SU-DHL-6 (cell line): ENCODE measurements at regions not wholly inside any gene's neighbourhood (a gene's known extent, or its start where the extent isn't known, plus 50 kb on each side); places are given as distances from the start of the nearest gene placed in this dataset.

Experiments
- H2AFZ ChIP-seq: fragments of 200-600 bp; sonication (generic); 2 replicates; pipeline ENCODE4 v1.6.1; 2014; ENCODE audit warnings: low read depth, mild to moderate bottlenecking, moderate library complexity, mixed read lengths, antibody characterized with exemption, low read length; ENCODE audit not compliant: severe bottlenecking
- H3F3A ChIP-seq: fragments of 200-600 bp; shearing (Covaris generic); 2 replicates; pipeline ENCODE4 v1.6.0; 2016; ENCODE audit warnings: antibody characterized with exemption, mild to moderate bottlenecking; ENCODE audit not compliant: insufficient read depth
- H3K27ac ChIP-seq: fragments of 200-600 bp; sonication (generic); 2 replicates; pipeline ENCODE4 v1.5.1; 2016; ENCODE audit warnings: low read depth, mild to moderate bottlenecking, low read length, moderate library complexity, mixed read lengths
- H3K27me3 ChIP-seq: fragments of 200-600 bp; sonication (generic), shearing (Covaris generic); 2 replicates; pipeline ENCODE4 v1.6.0; 2014; ENCODE audit warnings: mild to moderate bottlenecking, low read length
- H3K36me3 ChIP-seq: fragments of 200-600 bp; sonication (generic); 2 replicates; pipeline ENCODE4 v1.6.1; 2014; ENCODE audit warnings: mild to moderate bottlenecking, low read length, mixed read lengths
- H3K4me2 ChIP-seq: fragments of 300-600, 200-600 bp; shearing (Covaris generic), sonication (generic); 2 replicates; pipeline ENCODE4 v1.6.0; 2014; ENCODE audit warnings: low read length, low read depth, mild to moderate bottlenecking; ENCODE audit not compliant: poor library complexity, severe bottlenecking
- H3K4me3 ChIP-seq: fragments of 200-600 bp; sonication (generic); 2 replicates; pipeline ENCODE4 v1.5.1; 2014; ENCODE audit warnings: antibody characterized with exemption, low read length, mild to moderate bottlenecking, mixed read lengths; ENCODE audit not compliant: insufficient read depth, poor library complexity, severe bottlenecking
- H3K79me2 ChIP-seq: fragments of 200-600 bp; sonication (generic); 2 replicates; pipeline ENCODE4 v1.6.1; 2014; ENCODE audit warnings: mild to moderate bottlenecking, low read length, moderate library complexity; ENCODE audit not compliant: insufficient read depth
- H3K9ac ChIP-seq: fragments of 200-600 bp; sonication (generic); 2 replicates; pipeline ENCODE4 v1.7.0; 2014; ENCODE audit warnings: mild to moderate bottlenecking, low read length
- H3K9me2 ChIP-seq: fragments of 200-600 bp; sonication (generic); replicated peaks from 2 replicates; pipeline ENCODE4 v1.6.1; 2014; ENCODE audit warnings: low read length; ENCODE audit not compliant: insufficient read depth
- H3K9me3 ChIP-seq: fragments of 200-600 bp; sonication (generic); 2 replicates; pipeline ENCODE4 v1.6.1; 2014; ENCODE audit warnings: low read length, mixed read lengths; ENCODE audit not compliant: insufficient read depth
- H4K20me1 ChIP-seq: fragments of 200-600 bp; sonication (generic); 2 replicates; pipeline ENCODE4 v1.6.1; 2014; ENCODE audit warnings: low read depth, mild to moderate bottlenecking, antibody characterized with exemption, low read length, moderate library complexity, mixed read lengths
- EZH2phosphoT487 ChIP-seq: fragments of 200-600 bp; sonication (generic), shearing (Covaris generic); conservative IDR thresholded peaks from 2 replicates; pipeline ENCODE4 v1.6.1; 2018; ENCODE audit warnings: mild to moderate bottlenecking, antibody characterized with exemption, low read length, moderate library complexity, mixed read lengths
- TF ChIP-seq, protein P1 (sequence below): fragments of 200-600 bp; sonication (generic); IDR thresholded peaks from one replicate; pipeline ENCODE4 v1.5.1; 2017; ENCODE audit warnings: antibody characterized with exemption, mild to moderate bottlenecking, low read length, moderate library complexity; ENCODE audit not compliant: insufficient read depth, poor library complexity, severe bottlenecking

DNA sequence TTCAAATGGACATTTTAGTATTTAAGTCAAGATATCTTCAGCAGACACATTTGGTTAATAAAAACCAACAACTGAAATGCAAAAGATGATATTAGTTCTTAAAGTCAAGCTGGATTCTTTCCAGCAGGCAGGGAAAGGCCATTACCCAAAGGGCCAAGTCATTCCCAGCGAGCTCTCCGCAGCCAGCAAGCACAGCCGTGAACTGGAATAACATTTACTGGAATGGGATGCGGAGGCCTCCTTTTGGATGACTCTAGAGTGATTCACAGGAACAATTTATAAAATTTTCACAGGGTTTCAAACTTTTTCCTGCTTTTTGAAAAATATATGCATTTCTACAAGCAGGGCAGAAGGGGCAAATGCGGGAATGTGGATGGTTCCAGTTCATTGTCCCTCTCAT, 76.6 kb upstream of the DAB2 start:
- no peak overlapping the region for H3K4me3 ChIP-seq
- no peak overlapping the region for H3K4me2 ChIP-seq
- no peaks in the 10 kb centered on the region for H4K20me1 ChIP-seq
- H3K79me2 ChIP-seq = no peaks in the 10 kb centered on the region
- H3K36me3 ChIP-seq = no peaks in the 10 kb centered on the region
- H3K9me2 ChIP-seq = no peaks in the 10 kb centered on the region
- H3K9ac ChIP-seq = no peak overlapping the region
- H3F3A ChIP-seq = no peaks in the 10 kb centered on the region
- no peak overlapping the region for H3K27ac ChIP-seq
- no peak overlapping the region for H2AFZ ChIP-seq
- no peaks in the 10 kb centered on the region for H3K9me3 ChIP-seq
- TF ChIP-seq EZH2phosphoT487 = no peak
- TF ChIP-seq, protein P1, sequence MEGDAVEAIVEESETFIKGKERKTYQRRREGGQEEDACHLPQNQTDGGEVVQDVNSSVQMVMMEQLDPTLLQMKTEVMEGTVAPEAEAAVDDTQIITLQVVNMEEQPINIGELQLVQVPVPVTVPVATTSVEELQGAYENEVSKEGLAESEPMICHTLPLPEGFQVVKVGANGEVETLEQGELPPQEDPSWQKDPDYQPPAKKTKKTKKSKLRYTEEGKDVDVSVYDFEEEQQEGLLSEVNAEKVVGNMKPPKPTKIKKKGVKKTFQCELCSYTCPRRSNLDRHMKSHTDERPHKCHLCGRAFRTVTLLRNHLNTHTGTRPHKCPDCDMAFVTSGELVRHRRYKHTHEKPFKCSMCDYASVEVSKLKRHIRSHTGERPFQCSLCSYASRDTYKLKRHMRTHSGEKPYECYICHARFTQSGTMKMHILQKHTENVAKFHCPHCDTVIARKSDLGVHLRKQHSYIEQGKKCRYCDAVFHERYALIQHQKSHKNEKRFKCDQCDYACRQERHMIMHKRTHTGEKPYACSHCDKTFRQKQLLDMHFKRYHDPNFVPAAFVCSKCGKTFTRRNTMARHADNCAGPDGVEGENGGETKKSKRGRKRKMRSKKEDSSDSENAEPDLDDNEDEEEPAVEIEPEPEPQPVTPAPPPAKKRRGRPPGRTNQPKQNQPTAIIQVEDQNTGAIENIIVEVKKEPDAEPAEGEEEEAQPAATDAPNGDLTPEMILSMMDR = no peak
- H3K27me3 ChIP-seq = no peaks in the 10 kb centered on the region

DNA sequence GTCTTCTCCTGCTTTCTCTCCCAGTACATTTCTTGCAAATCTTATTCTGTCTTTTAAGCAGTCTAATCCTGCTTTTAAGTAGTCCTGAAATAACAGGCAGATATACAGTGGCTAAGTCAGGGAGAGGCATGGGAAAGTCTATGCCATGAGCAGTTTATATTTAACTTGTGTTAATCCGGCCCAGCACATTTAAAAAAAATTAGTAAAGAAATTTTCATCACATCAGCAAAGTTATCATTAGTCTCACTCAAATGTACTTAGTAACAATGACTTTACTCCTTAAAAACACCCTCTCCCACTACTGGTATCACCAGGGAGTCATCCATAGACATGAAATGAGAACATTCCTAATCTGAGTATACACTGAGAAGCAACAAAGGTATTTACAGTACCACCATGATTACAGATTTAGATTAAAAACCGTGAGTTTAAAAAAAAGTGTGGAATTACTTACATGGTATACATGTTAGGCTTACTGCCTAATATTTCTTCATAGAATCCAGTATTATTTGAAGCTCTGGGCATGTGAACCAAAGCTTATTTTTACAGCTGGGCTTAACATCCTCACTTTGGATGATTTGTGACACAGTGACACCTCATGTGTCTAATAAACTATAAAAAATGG, 75.9 kb upstream of the DAB2 start:
- Histone ChIP-seq H3K4me2 (no peak overlapping the region), H2AFZ (no peak overlapping the region), H3K9me3 (no peaks in the 10 kb centered on the region), H3K4me3 (no peak overlapping the region), H3K27ac (no peak overlapping the region), H3K27me3 (no peaks in the 10 kb centered on the region), H3K79me2 (no peaks in the 10 kb centered on the region), H3F3A (no peaks in the 10 kb centered on the region), H3K36me3 (no peaks in the 10 kb centered on the region), H3K9ac (no peak overlapping the region), H3K9me2 (no peaks in the 10 kb centered on the region), H4K20me1 (no peaks in the 10 kb centered on the region)
- TF ChIP-seq EZH2phosphoT487 = no peak
- TF ChIP-seq, protein P1 = no peak

DNA sequence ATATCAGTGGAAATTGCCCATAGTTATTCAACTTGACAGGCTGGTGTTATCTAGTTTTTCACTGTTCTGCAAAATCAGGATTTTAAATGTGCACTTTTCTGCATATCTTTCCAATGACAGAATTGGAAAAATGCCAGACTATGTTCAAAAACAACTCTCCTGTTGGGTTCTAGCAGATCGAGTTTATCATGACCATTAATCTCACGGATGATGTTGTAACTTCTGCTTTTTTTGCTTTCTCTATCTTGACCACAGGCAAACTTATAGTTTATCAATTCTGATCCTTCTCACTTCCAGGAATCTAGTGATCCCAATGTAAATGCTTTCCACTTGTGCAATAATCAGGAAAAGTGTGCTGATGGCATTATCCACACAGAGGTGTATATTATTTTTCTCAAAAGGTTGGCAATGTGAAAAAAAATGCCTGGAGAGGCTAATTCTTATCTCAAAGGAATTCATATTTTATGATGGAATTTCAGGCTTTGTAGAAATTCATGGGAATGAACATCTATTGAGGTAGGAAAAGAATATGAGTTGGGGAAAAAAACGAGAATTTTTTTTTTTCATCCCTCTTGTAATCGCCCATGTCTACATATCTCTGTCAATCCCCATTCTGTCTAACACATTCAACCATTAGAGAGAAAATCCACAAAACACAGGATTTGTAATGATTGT, 73.6 kb upstream of the DAB2 start:
- Histone ChIP-seq H3K9ac (no peak overlapping the region), H3K9me2 (no peaks in the 10 kb centered on the region), H3K27ac (no peak overlapping the region), H3F3A (no peaks in the 10 kb centered on the region), H3K9me3 (no peaks in the 10 kb centered on the region), H3K4me3 (no peak overlapping the region), H3K36me3 (no peaks in the 10 kb centered on the region), H2AFZ (no peak overlapping the region), H4K20me1 (no peaks in the 10 kb centered on the region), H3K4me2 (no peak overlapping the region), H3K27me3 (no peaks in the 10 kb centered on the region), H3K79me2 (no peaks in the 10 kb centered on the region)
- TF ChIP-seq EZH2phosphoT487 = no peak
- TF ChIP-seq, protein P1 = no peak
